T follicular helper cell (primary cell): ENCODE measurements at regions not wholly inside any gene's neighbourhood (a gene's known extent, or its start where the extent isn't known, plus 50 kb on each side); places are given as distances from the start of the nearest gene placed in this dataset.

ENCODE experiments used
- DNase-seq: peaks from one replicate; pipeline ENCODE4 v3.0.0-alpha.2; 2020; ENCODE audit warnings: low read depth

DNA sequence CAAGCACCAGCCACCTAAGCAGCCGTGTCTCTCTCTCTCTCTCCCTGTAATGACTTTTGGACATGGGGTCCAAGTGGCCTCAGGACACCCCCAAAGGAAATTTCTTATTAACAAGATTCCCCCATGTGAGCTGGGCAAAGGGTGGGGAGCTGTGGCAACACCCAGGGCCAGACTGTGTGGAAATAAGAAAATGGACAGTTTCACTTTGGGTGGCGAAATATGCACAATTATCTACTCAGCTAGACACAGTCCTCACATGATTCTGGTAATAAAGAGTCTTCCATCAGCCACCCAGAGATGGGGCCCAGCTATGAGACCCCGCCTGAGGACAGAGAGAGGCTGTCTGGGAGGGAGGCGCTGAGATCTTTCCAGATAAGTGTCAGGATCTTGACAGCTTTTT lies 96.8 kb upstream of the TPM1 start:
- no peak for DNase-seq

DNA sequence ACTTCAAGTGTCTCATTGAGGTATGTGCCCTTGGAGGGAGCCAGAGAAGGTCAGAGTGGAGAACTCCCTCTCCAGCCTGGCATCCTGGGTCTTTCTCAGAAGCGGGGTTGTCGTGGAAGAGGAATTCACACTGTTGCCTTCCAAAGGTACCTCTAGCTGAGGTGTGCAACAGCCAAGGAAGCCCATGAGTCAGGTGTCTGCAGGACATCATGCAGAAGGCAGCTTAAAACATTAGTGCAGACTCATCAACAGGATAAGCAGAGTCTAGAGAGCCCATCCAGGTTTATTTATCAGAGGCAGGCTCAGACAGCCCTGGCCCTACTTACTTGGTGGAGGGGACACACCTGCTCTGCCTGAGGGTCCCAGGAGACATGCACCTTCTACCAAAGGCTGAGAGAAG lies 95.6 kb upstream of the TPM1 start:
- DNase-seq = no peak

DNA sequence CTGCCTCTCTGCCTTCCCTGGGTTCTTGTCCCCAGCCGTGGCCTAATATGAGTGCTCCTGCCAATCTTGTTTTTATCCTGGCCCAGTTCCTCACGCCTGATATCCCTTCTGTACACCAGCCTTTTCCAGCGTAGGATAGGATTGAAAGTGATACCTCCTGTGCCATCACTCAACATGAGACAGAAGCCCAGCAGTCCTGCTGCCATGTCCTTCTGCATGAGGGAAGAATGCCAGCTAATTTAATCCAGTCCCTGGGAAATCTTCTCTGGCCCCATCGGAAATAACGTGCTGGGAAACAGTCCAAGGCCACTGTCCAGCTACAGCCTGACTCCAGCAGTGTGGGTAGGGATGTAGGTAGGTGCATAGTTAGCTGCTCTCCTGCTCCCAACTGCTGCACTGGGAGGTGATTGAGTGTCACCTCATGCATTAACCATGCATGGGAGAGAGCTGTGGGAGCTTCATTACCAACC lies 92.0 kb upstream of the TPM1 start:
- no peak for DNase-seq

DNA sequence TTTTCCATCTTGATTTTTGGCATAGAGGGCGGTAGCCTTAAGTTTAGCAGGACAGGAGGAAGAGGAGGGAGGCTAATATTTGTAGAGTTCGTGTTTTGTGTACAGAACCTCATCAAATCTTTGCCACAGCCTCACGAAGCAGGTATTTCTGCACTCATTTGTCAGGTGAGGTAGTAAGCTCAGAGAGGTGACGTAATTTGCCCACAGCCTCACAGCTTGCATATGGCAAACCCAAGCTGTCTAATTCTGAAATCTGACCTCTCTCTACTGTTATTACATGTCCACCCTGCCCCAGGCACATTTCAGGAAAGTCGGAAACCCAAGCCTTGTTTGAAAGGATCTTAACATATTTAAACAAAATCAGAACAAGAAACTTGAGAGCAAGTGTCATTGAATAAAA lies 91.1 kb upstream of the TPM1 start:
- DNase-seq = no peak

GRCh38 chr15:62953021-62953420 lies 89.5 kb upstream of the TPM1 start:
- DNase-seq = no peak

- DNase-seq = no peak
Measured at GRCh38 chr15:62953496-62954045, 89.0 kb upstream of the TPM1 start.

- no peak for DNase-seq
Measured at GRCh38 chr15:62957130-62957529, 85.4 kb upstream of the TPM1 start.

- no peak for DNase-seq
Measured at GRCh38 chr15:62958528-62959363, 83.8 kb upstream of the TPM1 start.

GRCh38 chr15:62961134-62961533 lies 81.4 kb upstream of the TPM1 start:
- no peak for DNase-seq

DNA sequence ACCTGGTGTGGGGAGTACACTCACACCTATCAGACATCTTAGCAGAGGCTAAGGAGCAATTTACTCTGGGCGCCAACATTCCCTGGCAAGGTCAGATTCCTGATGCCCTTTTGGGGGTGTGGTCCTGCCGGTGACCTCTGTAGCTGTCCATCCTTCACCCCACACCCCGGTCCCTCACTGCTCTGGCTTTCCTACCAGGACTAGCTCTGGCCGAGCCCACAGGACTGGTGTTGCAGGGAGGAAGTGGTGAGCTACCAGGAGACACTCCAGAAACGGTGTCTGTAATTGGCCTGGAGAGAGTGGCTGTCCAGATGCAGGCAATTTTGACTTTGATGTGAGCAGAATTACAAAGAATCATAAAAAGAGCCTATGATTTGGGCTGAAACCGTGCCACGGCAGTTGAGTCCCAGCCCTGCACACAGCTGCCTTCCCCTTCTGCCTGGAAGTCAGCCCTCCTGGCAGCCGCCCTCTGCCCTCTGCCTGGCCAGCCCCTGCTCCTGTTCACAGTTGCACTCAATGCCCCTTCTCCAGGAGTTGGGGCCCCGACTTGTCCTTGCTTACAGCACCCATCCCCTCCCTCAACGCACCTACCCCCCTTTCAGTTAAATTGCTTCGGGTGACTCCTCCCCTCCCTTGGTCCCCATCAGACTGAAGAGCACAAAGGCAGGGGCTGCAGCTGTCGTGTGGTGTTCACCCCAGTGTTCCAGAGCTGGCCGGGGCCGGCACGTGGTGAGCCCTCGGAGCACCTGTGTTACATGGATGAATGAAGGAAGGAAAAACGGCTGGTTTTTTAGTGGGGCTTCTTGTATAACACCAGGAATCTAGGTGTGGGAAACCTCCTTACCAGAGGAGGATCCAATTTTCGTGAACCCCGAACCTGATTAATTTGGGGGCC lies 80.2 kb upstream of the TPM1 start:
- DNase-seq = no peak

DNA sequence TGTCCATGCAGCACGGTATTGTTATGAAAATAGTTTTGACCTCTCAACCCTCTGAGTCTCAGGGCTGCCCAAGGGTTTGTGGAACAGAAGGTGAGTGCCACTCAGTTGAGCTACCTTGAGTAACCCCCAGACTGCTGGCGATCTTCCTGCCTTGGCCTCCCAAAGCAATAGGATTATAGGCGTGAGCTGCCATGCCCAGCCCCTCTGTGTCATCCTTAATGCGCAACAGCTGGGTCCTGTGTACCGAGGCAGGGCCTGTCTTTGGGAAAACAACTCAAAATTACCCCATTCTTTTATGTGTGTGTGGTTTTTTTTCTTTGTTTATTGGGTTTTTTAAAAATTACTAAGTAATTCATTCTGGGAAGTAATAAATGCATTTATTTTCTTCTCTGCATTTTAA lies 78.3 kb upstream of the TPM1 start:
- no peak for DNase-seq

DNA sequence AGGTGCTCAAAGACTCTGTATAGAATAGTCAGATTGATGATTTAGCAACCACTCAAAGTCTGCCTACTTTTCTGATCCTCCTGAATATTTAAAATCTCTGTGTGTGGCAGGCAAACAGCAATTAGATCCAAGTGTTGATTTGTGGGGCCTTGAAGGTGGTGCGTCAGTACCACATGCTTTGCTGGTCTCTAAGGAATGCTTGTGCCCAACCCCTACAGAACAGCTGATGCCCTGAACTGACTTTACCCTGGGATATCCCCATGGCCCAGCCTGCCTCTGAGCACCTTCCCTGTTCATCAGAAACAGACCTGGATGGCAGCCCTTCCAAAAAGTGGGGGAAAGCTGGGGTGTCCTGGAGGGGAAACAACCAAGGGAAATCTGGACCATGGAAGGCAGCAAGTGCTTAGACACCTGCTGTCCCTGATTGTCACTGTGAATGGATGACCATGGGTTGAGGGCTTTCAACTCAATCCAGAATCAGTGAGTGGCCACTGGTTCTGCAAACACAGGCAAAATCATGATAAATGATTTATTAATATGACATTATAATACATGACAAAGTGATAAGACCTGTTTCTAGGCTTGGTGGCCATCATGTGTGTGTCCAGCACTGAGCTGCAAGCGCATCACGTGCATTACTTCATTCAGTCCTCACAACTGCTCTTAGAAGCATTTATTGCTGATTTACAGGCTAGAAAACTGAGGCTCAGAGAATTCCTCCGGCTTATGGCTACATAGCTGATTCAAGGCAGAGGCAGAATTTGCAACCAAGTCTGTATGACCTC lies 76.1 kb upstream of the TPM1 start:
- DNase-seq = no peak

DNA sequence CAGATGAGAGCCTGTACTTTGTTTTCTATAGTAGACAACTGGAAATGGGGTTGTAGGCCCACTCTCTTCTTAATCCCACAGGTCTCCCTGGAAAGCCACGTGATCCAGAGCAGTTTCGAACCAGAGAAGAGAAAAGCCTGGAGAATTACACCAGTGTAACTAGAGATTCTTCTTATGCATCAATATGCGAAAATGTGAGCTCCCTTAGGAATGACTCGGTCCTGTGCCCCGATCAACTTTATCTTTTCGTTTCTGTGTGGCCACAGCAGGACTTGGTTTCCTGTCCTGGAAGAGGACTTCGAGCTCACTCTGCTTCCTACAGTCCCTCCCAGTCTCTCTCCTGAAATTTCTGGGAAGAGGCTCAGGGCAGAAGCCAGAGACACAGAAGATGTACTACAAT lies 73.8 kb upstream of the TPM1 start:
- DNase-seq = no peak

- DNase-seq = no peak
Measured at GRCh38 chr15:62969442-62970089, 73.0 kb upstream of the TPM1 start.

DNA sequence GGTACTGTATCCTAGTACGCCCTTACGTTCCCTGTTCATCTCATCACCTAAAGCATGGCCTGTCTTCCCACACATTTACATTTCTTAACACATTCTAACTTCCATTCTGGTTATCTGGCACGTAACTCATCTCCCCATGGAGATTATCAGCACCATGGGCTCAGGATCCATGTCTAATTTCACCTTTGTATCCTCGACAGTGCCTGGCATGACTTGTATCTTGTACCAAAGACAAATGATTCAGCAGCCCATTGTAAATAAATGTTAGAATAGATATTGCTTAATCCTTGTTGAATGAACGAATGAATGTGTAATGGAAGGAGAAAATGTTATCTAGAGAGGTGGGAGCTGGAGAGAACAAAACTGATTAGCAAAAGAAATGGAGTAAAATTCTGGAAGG lies 69.7 kb upstream of the TPM1 start:
- DNase-seq = no peak

- DNase-seq = no peak
Measured at GRCh38 chr15:62975515-62975914, 67.0 kb upstream of the TPM1 start.

DNA sequence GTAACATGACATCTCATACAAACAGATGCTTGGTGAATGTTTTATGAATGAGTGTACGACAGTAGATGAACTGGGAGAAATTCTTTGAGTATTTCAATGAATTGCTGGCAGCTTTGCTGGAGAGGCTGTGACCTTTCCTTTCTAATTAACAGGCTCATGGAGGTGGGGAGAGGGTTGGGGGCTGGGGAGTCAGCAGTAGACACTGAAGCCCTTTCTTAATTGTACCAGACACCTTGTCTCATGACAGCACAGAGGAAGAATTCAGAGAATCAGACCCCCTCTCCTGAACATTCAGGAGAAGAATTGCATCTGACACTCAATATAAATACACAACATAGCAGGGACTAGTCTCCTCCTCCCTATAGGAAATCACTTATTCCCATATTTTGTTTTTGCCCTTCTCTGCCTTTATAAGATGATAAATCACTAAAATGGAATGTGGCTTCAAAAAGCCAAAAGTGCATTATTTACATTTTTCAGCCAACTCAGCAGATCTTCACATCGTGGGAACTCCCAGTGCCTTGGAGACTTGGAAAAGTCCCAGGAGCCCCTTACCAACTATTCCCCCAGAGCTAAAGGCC lies 66.2 kb upstream of the TPM1 start:
- DNase-seq = no peak

- DNase-seq = no peak
Measured at GRCh38 chr15:62977952-62978811, 64.4 kb upstream of the TPM1 start.

DNA sequence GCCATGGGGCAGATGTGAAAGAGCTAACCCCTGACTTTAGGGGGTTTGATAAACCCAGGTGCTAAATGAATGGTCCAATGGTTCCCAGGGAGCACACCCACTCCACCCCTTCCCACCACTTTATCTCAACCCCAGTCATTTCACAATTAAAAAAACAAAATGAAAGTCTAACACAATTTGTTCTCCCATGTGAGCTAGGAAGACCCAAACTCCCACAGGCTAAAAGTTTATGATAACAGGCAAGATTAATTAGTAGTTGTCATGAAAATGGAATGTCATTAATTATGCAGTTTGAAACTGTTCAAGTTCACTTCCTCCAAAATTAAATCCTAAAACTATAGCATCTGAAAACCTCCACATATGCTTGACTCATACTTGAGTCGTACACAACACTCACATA lies 63.3 kb upstream of the TPM1 start:
- DNase-seq = no peak

DNA sequence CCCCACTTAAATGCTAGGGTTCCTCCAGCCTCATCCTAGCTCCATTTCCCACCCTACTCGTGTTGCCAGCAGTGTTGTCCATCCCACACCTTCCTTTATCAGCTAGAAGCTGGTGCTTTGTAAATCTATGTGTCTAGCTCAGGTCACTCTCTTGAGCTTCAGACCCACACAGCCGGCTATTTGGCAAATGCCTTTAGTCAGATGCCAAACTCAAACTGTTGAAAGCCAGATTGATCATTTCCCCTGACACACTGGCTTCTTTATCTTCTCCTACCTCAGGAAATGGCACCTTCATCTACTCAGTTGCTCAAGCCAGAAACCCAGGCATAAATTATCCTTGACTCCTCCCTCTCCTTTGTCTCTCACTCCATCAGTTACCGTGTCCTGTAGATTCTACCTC lies 61.5 kb upstream of the TPM1 start:
- DNase-seq = no peak
